HG02798 (cell line): ENCODE measurements at regions not wholly inside any gene's neighbourhood (a gene's known extent, or its start where the extent isn't known, plus 50 kb on each side); places are given as distances from the start of the nearest gene placed in this dataset.
"Not testable (repeated sequence)": the region's sequence is repeated elsewhere in the genome, so short reads cannot be mapped to it uniquely, and the experiment has no call there.

Experiments used
- ATAC-seq: cut with Tn5 transposase; IDR thresholded peaks from one replicate; pipeline ENCODE4 v1.9.1; 2021; ENCODE audit warnings: mild to moderate bottlenecking; ENCODE audit not compliant: unreplicated experiment, poor library complexity

DNA sequence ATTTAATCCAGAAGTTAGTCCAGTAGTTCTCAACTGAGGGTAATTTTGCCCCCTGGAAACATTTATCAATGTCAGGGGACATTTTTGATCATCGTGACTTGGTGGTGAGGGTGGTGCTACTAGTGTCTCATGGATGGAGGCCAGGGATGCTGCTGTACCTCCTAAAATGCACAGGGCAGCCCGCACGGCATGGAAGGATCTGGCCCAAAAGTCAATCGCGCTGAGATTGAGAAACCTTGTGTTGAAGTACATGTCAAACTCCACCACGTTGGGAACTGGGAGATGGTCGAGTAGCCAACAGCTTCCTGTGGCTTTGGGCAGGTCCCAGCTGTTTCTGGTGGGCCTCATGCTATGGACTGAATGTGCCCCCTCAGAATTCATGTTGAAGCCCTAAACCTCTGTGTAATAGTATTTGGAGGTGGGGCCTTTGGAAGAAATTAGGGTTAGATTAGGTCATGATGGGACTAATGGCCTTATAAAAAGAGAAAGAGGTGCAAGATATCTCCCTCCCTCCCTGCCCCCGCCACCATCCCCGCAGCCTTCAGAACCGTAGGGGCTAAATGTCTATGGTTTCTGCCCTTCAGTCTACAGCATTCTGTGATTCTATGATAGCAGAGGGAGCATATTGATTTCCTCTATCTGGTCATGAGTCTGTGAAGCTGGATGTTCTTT, 259.7 kb downstream of the MYCN start:
- no peak for ATAC-seq

DNA sequence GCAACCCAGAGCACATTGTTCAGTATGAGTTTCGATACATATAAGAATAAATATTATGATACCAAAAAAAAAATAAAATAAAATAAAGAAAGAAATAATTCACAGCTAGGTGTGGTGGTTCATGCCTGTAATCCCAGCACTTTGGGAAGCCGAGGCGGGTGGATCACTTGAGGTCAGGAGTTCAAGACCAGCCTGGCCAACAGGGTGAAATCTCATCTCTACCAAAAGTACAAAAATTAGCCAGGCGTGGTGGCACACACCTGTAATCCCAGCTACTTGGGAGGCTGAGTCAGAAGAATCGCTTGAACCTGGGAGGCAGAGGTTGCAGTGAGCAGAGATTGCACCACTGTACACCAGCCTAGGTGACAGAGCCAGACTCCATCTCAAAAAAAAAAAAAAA, 258.9 kb downstream of the MYCN start:
- ATAC-seq, result not testable (repeated sequence)

DNA sequence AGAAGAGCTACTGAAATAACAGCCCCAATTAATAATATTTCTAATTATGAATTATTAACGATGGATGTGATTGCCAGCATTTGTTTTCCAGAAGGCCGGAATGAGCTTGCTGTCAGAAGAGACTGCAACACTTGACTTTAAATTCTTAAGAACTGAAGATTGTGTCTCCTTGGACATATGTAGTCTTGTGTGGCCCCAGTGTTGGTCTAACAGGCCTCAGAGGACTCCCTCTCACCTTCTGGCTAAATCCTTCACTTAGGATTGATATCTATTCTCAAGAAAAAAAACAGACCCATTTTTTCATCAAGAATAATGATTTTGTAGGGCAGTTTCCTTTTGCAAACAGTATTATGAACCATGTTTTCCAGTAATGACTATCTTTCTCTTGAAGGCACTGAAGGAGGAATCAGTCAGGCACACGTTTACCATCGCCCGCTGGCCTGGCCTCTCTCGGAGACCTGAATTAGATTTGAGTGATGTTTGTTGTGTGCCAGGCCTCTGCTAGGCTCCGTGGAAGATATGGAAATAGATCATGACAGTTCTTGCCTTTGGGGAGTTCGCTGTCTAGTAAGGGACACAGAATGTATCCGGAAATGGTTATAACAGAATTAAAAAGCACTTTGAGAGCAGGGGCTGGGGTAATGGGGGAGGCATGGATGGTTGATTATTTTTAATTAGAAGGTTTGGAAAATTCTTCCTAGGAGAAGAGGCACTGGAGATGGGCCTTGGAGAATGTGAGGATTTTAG, 258.0 kb downstream of the MYCN start:
- no peak for ATAC-seq

DNA sequence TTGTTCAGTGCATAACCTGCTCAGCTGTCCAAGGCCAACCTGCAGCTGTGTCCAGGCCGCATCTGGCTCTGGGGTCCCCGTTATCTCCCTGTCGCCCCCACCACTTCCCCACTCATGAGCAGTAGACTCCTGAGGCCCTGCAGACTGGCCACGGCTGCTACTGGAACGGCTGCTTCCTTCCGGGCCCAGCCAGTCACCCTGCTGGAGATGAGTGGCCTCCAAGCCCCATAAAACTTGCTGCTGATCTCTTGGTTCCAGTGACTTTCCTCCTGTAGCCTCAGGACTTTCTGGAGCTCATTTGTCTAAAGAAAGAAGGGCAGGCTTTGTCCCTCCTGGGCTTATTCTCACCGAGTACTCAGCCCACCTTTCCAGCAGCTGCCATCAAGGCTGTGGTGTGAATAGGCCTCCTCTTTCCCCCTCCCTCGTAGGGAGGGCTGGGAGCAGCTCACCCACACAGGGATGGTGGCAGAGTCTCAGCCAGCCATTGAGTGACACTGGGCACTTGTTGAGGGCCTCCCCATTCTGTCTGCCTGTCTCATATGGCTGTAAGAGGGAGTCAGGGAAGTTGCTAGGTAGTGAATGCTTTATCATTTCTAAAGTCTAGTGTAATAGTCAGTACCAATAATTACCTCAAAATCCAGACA, 257.3 kb downstream of the MYCN start:
- ATAC-seq, result no peak

DNA sequence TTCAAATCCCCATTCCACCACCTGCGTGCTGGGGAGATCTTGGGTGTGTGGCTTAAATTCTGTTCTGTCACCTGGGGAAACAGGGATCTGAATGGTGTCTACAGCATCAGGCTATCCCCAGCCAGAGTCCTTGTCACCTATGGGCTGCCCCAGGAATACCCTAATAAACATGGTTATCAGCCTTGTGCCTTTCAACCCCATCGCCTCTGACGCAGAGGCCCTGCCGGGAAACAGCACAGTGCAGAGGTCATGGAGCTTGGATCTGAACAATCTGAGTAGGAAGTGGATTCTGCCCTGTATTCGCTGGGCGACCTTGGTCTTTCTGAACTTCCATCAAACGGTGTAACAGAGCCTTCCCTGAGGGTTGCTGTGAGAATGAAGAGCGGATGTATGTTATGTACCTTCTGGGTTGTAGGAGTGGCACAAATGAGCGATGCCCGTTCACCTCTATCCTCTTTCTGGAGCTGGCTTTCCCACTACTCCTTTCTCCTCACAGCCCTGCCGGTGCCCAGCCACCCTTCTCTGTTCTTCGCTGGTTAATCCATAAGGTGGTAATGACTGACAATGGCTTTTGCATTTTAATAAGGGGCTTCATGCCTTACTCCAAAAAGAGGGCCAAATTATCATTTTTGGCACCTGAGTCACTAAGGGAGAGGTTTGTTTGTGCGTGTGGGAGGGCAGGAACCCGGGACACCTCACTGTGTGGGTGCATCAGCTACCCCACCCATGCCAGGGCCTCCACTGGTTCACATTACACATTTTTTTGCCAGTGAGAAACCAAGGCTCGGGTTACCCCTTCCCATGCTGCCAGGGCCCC, 256.5 kb downstream of the MYCN start:
- no peak for ATAC-seq

DNA sequence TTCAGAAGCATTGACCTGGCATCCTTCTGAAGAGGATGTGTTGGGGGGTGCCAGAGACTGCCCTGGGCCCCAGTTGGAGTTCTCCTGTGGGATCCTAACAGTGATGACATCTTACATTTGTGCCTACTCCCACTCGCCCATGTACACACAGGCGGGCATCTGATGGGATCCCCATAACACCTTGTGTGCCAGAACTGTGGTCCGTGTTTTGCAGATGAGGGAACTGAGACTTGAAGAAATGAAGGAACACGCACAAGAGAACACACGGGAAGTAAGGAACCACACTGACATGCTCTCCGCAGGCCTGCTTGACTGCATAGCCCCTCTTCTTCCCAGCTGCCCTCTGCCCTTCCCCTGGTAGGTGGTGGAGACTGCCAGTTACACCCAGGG, 255.3 kb downstream of the MYCN start:
- no peak for ATAC-seq

DNA sequence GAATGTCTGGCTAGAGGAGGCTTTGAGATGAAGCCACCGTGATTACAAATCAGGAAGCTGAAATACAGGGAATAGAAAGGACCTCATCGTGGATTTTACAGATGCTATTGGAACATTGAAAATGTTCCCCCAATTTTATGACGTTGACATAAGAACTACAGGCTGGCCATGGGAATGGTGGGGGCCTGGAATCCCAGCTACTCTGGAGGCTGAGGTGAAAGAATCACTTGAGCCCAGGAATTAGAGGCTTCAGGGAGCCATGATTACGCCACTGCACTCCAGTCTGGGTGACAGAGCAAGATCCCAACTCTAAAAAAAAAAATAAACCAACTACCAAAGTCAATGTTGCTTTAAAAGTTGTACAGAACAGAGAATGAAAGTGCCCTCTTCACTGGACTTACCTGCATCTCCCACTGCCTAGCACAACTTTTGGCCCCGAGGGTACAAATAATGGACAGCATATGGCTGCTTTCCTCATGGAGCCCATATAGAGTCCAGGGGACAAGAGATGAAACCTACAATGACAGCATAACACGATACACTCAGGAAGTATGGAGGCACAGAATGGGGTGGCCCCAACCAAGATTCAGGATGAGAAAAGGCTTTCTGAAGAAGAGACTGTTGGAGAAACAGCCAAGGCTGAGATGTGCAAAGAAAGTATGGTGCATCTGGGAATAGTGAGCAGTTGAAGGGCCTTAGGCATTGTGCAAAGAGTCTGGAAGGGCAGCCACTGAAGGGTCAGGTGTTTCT, 254.8 kb downstream of the MYCN start:
- ATAC-seq, result no peak

DNA sequence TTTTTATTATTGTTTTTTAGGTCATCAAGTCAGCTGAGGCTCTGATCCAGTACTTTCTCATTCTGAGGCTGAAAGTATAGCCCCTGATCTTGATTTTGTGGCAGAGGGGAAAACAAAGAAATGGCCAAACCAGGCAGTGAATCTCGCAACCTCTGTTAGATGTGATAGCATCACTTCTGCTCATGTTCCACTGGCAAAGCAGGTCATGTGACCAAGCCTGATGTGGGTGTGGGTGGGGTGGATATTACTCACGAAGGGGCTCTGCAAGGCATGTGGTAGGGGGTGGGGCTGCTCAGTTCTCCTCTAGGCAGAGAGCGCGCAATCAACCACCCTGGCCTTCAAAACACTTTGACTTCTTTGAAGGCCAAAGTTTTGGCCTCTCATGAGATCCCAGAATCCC, 254.2 kb downstream of the MYCN start:
- ATAC-seq, result no peak

DNA sequence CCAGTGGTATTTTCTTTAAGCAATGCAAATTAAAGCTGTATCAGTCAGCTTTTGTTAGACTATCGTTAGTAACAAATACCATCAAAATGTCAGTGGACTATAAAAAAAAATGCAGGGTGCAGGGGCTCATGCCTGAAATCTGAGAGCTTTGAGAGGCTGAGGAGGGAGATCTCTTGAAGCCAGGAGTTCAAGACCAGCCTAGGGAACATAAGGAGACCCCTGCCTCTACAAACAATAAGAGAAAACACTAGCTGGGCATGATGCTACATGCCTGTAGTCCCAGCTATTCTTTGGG, 253.7 kb downstream of the MYCN start:
- no peak for ATAC-seq

DNA sequence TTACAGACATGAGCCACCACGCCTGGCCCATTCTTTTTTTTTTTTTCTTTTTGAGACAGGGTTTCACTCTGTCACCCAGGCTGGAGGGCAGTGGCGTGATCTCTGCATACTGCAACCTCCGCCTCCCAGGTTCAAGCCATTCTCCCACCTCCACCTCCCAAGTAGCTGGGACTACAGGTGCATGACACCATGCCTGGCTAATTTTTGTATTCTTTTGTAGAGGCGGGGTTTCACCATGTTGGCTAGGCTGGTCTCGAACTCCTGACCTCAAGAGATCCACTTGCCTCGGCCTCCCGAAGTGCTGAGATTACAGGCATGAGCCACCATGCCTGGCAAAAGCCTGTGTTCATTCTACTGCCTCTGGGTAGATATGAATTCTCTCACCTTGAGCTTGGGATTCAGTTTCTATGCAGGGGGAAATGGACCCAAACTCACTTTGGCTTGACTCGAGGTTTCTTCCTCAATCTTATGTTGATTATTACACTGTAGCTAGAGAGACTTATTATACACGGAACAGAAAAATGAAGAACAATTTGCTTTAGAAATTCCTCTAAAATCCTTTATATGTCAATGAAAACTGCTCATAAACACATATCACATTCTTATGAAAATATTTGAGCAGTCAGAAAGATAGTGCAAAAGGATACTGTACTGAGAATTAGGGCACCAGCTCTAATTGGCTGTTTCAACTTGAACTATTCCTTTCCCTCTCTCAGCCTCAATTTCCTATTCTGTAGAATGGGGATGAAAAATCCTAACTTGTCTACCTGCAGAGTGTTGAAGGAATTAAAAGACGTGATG, 252.3 kb downstream of the MYCN start:
- no peak for ATAC-seq

DNA sequence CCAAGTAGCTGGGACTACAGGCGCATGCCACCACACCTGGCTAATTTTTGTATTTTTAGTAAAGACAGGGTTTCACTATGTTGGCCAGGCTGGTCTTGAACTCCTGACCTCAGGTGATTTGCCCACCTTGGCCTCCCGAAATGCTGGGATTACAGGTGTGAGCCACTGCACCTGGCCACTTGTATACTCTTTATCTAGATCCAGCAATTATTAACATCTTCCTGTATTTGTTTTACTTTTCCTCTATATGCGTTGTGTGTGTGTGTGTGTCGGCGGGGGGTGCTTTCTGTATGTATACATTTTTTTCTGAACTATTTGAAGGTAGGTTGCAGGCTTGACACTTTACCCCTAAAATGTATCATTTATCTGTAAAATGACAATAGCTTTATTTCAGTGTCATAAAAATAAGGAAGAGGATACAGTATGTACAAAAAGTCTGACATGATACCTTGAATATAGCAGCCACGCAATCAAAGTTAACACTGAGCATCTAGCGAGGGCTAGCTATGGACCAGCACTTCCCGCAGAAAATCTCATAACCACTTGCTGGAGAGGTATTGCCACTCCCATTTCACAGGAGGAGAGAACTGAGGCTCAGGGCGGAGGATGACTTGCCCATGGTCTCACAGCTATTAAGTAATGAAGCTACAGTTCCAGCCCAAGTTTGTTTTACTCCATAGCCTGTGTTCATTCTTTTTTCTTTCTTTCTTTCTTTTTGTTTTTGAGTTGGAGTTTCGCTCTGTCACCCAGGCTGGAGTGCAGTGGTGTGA, 251.3 kb downstream of the MYCN start:
- no peak for ATAC-seq

DNA sequence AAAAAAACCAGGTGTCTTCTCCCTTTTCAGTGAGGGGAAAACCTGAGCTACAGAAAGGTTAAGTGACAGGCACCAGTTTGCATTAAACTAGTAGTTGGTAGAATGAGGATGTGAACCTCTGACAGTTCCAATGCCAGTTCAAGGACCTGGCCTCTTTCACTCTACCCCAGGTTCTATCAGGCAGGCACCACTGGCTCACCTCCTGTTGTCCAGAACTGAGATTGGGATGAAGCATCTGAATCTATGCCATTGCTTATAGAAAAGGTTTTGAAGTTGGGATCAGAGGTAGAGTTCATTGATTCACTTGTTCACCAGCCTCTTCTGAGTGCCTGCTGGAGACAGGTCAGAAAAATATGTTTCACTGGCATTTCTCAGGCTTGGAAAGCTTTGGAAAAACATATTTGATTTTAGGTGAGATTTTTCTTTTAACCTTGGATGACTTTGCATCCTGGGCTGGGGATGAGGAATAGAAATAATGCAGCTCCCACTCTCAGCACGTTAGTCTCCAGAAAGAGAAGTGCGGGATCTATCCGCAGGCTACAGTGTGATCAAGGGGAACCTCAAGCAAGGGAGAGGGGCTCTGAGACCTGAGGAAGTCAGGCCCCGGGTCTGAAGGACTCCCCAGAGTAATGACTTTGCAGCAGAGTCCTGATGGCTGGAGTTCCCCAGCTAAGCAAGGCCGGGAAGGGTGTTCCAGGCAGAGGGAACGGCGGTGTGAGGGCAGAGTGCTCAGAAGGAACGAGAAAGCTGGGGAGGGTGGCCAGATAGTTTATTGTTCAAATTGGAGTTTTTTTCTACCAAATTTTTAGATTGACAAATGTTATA, 250.3 kb downstream of the MYCN start:
- no peak for ATAC-seq

DNA sequence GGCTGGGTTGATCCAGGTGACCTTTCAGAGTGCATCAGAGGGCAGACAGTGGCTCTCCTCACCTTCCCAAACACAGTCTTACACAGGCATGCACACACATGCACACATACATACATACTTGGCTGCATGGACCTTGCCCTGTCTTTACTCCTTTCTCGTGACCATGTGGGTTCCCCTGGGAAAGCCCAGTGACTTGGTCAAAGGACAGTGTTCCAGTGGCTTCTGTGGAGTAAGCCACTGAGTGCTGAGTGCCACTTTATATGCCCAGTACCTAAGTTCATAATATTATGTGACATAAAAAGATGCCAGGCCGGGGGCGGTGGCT, 249.4 kb downstream of the MYCN start:
- ATAC-seq, result no peak

DNA sequence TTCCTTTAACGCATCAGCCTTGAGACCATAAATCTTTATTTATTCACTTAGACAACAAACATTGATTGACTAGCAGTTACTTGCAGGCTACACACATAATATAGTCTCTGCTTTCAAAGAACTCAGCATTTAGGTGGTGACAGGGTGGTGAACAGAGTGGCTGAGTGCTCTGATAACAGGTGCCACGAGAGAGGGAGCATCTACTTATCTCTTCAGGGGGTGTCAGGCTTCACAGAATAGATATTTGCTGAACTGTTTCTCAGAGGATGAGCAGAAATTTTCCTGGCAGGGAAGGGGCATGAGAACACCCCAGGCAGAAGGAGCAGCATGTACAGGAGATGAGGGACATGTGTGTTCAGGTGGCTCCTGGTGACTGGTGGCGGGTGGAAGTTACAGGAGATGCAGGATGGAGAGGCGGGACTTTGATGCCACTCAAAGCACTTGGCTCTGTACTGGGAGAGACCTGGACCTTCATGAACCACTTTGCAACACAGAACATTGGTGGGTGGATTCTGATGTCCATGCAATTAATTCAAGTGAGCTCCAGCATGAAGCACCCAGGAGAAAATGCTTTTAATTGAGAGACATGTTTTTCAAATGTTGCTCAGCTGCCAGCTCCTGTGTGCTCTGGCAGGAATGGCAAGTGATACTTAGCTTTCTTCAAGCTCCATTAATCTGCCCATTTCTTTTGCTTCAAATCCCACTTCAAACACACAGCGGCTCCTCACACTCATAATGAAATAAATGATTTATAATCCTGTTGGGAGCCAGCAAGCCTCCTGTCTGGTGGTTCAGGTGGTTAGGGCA, 248.9 kb downstream of the MYCN start:
- no peak for ATAC-seq

DNA sequence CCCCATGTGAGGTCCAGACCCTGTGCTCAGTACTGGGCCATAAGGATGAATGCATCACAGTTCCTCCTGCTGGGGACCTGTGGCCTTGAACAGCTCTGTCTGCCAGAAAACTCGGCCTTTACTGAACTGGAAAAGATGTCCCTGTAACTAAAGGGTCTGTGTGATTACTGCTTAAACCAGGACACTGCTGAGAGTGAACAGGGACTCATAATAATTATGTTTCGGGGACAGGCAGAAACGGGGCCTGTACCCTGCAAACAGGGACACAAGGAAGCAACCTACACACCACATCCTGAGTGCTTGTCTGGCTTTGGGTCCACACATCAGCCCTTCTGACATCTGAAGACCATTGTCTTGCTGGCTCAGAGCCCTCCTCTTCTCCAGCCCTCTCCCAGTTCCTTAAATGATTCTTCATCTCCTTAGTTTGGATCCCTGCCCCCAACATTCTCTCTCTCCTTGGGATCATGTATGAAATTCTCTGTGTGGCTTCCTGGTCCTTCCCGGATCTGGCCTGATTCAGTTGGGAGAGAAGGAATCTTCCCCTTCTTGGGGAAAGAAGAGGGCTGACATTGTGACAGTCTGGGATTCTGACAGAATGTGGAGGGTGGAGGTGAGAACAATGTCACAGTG, 248.0 kb downstream of the MYCN start:
- ATAC-seq, result no peak

DNA sequence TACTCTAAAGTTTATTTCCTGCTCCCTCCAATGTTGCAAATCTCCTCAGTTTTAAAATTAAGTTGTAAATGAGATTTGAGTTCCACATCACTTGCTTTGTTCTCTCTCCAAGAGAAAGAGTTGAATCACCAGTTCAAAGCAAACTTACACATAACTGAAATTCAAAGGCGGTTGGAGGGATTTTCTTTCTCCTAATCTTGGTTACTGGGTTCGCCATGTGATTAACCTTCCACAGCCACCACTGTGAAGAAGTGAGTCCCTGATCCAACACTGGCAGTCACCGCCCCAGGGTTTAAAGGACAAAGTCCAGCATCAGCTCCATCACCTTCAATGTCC, 247.1 kb downstream of the MYCN start:
- no peak for ATAC-seq
